ENCODE measurements at regions not wholly inside any gene's neighbourhood (a gene's known extent, or its start where the extent isn't known, plus 50 kb on each side); places are given as distances from the start of the nearest gene placed in this dataset.

DNA sequence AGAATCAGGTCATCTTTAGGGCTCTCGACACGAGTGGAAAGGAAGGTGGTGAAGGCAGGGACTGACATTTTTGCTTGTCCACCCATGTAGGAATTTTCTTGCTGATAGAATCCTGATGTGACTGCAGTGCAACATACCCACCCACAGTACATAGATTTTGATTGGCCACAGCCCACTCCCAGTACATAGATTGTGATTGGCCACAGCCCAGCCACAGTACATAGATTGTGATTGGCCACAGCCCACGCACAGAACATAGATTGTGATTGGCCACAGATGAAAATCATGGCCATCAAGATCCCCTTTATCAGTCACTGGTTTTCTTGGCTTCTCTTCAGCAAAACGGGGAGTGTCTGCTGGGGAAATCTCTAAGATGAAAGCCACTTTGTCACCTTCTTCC lies 1041.5 kb downstream of the AACS start:
- DNase-seq (ENCODE audit: low spot score): no peak

GRCh38 chr12:126107659-126108058 lies 1042.4 kb downstream of the AACS start:
- DNase-seq (ENCODE audit: low spot score): no peak

DNA sequence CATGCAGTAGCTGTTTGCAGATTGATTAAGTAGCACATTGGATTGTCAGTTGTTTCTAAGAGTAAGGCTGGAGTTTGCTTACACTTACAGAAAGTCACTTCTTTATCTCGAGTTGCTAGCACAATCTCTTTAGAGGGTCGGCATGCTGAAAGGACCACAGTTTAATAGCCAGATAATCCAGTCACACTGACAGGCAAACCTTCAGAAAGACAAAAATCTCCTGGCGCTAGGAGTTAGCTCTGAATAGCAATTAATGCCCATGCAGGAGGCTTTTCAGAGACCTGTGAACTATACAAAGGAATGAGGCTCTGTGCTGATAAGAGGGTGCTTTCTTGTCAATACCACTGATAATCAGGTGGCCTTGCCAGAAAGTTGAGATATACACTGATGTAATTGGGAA lies 1043.0 kb downstream of the AACS start:
- no peak for DNase-seq (ENCODE audit: low spot score)

DNA sequence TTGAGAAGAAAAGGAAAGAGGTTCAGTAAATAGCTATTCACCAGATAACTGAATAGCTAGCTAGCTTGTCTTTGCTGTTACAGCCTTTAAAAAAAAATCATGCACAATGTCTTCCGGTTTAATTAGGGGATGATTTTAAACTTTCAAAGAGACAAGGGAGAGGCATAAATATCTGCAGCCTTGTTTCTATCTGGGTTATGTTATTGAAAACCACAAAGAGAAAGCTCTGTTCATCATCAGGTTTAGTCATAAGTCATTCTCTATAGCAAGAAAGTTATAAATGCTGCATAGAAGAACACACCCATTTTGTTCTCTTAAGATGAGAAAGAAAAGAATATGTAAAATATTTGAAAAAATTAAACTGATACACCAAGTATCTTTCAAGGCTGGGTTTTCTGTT lies 1046.9 kb downstream of the AACS start:
- DNase-seq (ENCODE audit: low spot score): no peak

DNA sequence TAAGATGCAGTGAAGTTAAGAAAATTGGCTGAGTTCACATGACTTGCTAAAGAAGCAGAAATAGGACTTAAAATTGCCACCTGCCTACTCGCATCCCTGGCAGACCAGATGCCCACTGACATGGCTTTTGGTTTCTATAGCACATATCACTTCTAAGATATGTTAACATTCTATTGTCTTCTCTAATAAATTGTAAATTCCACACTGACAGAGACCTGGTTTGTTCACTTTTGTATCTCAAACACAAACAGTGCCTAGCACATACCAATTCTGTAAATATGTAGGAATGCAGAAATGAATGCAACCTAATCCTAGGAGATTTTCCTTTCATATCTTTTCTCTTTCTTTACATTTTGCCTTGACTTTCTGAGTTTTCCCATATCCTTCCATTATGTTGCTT lies 1047.6 kb downstream of the AACS start:
- no peak for DNase-seq (ENCODE audit: low spot score)

- no peak for DNase-seq (ENCODE audit: low spot score)
Observed at GRCh38 chr12:126114441-126114840, 1049.2 kb downstream of the AACS start.

- no peak for DNase-seq (ENCODE audit: low spot score)
Observed at GRCh38 chr12:126117502-126117901, 1052.3 kb downstream of the AACS start.

DNA sequence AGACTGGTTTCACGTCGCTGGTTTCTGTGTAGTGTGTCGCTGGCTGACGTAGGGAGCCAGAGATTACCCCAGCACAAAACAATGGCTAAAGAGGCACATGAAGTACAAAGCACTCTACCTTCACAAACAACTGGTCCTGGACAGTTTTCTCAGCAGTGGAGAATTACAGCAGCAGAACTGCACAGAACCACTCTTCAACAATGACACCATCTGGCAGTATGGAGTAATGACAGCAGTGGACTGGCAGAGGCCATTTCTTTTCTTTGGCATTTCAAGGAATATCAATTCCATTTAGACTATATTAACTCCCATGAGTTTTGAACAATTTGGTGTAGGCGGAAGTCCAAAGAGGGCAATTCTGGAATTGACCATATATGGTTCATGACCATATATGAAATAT lies 1074.1 kb downstream of the AACS start:
- DNase-seq (ENCODE audit: low spot score): no peak

- DNase-seq (ENCODE audit: low spot score): no peak
Observed at GRCh38 chr12:126144603-126145002, 1079.4 kb downstream of the AACS start.

- DNase-seq (ENCODE audit: low spot score): no peak
Observed at GRCh38 chr12:126147321-126147720, 1082.1 kb downstream of the AACS start.

DNA sequence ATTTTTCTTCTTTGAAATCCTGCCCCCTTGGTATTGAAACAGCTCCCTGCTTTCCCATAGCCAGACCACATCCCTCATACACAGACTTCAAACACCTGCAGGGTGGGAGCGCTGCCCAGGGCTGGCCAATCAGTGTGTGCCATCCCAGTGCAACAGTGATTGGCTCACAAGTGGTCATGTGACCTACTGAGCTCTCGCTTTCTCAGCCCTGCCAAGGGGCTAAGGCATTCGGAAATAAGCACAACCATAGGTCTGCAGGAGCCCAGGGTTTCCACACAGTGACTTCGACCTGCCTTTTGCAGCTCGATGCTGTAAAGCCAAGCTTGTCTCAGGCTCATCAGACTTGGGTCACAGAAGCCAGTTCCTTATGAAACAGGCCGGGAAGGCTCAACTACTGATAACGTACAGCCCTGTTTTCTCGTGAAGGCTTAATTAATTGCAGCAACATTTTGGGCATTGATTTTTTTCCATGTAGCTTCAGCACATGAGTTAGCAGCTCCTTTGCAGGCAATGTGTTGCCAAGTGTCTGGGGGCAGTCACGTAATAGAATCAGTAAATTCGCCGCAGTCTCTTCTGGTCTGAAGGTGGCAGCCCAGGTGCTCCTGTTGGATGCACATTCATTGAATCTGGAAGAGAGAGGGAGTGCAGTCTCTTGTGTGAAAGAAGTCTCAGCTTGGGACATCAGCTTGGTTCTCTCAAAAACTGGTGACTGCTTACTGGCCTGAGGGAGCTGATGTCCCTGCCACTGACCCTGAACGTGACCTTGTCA lies 1091.8 kb downstream of the AACS start:
- DNase-seq (ENCODE audit: low spot score): no peak

GRCh38 chr12:126157575-126157966 lies 1092.3 kb downstream of the AACS start:
- no peak for DNase-seq (ENCODE audit: low spot score)

- DNase-seq (ENCODE audit: low spot score): no peak
Observed at GRCh38 chr12:126159139-126159538, 1093.9 kb downstream of the AACS start.

DNA sequence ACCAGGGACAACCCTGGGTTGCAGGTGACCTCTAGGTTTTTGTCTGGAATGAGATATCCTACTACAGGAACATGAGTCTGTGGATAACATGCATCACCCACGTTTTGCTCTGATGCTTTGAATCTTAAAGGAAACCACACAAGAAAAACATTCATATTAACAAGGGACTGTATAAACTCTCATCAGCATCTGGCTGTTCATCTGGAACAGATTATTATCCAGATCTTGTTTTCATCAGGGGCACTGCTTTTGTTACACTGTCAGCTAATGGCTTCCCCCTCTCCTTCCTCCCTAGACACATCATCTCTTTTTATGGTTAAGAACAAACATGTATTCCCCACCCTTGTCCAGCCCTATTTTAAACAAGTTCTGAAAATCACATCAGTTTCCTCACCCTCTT lies 1095.7 kb downstream of the AACS start:
- DNase-seq (ENCODE audit: low spot score): no peak

DNA sequence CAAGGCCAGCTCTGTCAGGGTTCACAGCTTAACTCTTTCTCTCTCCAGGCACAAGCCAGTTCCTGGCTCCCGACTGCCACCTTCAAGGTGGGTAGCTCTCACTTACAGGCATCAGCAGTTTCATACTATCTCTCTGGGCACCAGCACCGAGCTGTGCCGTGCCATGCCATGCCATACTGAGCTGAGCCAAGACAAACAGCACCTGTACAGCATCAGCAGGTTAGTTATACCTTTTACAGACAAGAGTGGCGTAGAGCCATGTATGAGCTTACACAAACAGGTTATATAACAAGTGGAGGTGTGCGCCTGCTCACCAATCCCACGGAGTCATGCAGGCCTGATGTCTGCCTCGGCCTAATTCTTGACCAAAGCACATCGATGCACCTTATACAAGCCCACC lies 1098.7 kb downstream of the AACS start:
- DNase-seq (ENCODE audit: low spot score): no peak

DNA sequence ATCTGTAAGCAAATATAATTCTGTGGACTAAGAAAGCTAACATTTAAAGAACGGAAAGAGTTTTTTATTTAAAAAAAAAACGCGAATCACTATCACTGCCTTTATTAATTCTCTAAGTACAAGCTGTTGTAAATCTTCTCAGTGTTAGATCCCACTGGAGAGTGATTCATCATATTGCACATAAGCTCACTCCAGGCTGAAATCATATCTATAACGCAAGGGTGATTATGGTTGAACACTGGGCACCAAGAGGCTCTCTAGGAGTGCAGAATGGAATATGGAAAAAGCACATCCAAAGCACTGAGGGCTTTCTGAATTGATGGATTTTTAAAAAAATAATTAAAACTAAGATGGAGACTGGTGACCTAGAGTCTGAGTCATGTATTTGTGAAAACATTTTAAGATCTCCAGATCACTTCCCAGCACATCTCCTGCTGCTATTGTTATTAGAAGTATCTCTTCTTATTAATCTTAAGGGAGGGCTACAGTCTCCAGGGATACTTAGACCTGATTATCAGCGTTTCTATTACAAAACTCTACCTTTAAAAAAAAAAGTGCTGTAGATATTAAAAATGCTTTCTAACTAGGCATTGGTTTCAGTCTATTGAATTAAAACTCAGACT lies 1106.8 kb downstream of the AACS start:
- no peak for DNase-seq (ENCODE audit: low spot score)

- DNase-seq (ENCODE audit: low spot score): no peak
Observed at GRCh38 chr12:126182619-126183236, 1117.5 kb downstream of the AACS start.

DNA sequence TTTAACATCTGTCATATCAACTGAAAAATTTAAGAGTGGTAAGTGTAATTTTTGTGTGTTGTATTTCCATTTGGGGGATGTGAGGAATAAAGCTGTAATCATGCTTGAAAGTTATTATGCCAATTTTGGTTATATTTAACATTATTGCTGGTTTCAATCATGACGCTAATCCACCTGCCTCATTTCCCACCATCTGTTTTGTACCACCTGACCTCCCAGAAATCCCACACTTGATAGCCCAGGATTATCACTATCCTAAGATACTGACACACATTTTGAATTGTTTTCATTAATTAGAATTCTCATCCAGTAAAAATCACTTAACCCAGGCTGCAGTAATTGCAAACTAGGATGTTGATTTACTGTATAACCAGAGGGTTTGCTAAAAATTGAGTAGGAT lies 1119.8 kb downstream of the AACS start:
- no peak for DNase-seq (ENCODE audit: low spot score)

GRCh38 chr12:126189856-126190255 lies 1124.6 kb downstream of the AACS start:
- no peak for DNase-seq (ENCODE audit: low spot score)

DNA sequence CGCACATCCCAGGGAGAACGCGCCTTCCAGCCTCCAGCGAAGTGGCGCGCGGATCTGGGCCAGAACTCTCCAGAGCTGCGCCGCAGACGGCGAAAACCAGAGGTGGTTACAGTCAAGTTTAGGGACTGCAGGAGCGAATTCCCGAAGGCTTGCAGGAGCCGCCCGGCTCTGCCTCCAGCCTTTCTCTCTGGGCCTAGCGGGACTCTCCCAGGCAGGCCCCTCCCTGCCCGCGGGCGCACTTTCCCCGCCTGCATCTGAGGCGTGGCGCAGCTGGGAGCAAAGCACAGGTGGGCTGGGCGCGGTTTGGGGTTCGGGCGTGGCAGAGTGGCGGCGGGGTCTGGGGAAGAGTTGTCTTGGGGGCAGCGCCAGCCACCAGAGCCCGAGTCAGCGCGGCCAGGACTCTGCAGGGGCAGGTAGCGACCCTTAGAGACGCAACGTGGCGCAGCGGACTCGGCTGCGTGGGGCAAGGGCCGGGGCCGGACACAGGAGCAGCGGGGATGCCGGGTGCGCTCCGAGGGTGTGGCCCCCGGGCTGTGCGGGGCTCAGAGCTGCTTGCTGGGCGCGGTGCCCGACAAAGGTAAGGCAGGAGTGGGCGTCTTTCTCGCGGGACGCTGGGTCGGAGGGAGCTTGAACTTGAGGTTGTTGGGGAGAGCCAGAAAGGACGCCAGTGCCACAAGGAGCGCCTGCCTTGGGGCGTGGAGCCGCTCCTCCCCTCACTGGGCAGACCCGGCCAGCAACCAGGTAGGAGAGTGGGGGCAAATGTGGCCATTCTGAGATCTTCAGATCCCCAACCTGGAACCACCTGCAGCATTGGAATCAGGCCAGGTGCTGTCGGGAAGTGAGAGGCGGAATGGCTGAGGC lies 1126.0 kb downstream of the AACS start:
- no peak for DNase-seq (ENCODE audit: low spot score)

- no peak for DNase-seq (ENCODE audit: low spot score)
Observed at GRCh38 chr12:126191949-126192348, 1126.7 kb downstream of the AACS start.

DNA sequence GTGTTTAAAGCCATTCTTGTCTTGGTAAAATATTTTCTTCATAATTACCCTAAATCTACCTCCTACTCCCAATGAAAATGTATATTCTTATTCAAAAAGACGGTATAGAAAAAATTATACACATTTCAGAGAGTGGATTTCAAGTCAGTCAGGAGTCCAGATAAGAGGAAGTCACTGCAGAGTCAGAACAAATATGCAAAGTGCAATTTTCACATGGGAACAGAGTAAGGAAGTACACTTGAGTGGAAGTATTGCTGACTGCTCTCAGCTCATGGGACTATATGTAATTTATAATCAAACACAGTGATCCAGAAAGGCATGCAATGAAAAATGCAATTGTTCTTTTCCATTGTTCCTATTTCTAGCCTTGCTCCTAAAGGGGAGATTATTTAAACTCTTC lies 1128.0 kb downstream of the AACS start:
- DNase-seq (ENCODE audit: low spot score): no peak

DNA sequence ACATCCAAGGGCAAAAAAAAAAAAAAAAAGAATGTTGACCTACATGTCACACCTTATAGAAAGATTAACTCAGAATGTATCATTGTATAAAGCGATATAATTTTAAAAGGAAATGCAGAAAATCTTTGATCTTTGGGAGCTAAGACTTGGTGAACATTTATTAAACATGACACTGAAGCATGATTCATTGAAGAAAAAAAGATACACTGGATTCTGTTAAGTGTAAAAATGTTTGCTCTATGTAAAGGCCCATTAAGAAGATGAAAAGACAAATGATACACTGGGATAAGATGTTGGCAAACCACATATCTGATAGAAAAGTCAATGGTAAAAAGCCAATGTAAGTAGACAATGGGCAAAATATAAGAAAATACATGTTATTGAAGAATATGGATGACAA lies 1131.0 kb downstream of the AACS start:
- no peak for DNase-seq (ENCODE audit: low spot score)
